BE2C (cell line): ENCODE measurements at regions not wholly inside any gene's neighbourhood (a gene's known extent, or its start where the extent isn't known, plus 50 kb on each side); places are given as distances from the start of the nearest gene placed in this dataset.
A peak's percentile ranks its signal among the peaks of the same experiment; 100 is the strongest.

Source experiments
- DNase-seq: peaks from one replicate; pipeline ENCODE4 v3.0.0-alpha.2; 2020
- H3K27me3 ChIP-seq: fragments of 250-450 bp; sonication (Bioruptor Pico); 2 replicates; pipeline ENCODE4 v1.5.1; 2020; ENCODE audit warnings: mild to moderate bottlenecking
- H3K36me3 ChIP-seq: fragments of 250-450 bp; sonication (Bioruptor Pico); 2 replicates; pipeline ENCODE4 v1.5.1; 2020; ENCODE audit warnings: mild to moderate bottlenecking
- H3K4me1 ChIP-seq: fragments of 250-450 bp; sonication (Bioruptor Pico); 2 replicates; pipeline ENCODE4 v1.5.1; 2020
- H3K4me3 ChIP-seq: 2 replicates; pipeline ENCODE4 v1.5.1; 2011; ENCODE audit warnings: low read depth, low read length
- H3K9me3 ChIP-seq: fragments of 250-450 bp; sonication (Bioruptor Pico); 2 replicates; pipeline ENCODE4 v1.5.1; 2020
- TF ChIP-seq, protein P1 (sequence below): IDR thresholded peaks from 2 replicates; pipeline ENCODE4 v1.5.1; 2012; ENCODE audit warnings: mild to moderate bottlenecking, low read depth, low read length

DNA sequence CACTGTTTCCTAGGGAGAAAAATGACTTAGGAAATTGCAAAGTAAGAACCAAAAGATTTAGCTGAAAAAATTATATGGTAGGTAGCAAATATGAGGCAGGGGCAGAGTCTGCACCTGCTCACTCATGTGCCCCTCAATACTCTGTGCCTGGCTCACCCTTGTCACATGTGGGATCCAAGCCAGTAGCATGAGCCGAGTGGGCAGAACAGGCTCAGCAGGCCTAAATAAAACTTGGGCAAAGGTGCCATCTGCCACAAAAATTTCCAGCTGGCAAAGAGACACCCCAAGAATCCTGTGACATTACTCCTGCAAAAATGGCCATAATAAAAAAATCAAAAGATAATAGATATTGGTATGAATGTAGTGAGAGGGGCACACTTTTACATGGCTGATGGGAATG, 1321.2 kb downstream of the NCAM2 start:
- no peaks in the 10 kb centered on the region for H3K9me3 ChIP-seq
- no peaks in the 10 kb centered on the region for H3K36me3 ChIP-seq
- TF ChIP-seq, protein P1, sequence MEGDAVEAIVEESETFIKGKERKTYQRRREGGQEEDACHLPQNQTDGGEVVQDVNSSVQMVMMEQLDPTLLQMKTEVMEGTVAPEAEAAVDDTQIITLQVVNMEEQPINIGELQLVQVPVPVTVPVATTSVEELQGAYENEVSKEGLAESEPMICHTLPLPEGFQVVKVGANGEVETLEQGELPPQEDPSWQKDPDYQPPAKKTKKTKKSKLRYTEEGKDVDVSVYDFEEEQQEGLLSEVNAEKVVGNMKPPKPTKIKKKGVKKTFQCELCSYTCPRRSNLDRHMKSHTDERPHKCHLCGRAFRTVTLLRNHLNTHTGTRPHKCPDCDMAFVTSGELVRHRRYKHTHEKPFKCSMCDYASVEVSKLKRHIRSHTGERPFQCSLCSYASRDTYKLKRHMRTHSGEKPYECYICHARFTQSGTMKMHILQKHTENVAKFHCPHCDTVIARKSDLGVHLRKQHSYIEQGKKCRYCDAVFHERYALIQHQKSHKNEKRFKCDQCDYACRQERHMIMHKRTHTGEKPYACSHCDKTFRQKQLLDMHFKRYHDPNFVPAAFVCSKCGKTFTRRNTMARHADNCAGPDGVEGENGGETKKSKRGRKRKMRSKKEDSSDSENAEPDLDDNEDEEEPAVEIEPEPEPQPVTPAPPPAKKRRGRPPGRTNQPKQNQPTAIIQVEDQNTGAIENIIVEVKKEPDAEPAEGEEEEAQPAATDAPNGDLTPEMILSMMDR, result no peak
- no peaks in the 10 kb centered on the region for H3K4me1 ChIP-seq
- no peaks in the 10 kb centered on the region for H3K27me3 ChIP-seq
- DNase-seq, result no peak
- H3K4me3 ChIP-seq, result no peak overlapping the region

DNA sequence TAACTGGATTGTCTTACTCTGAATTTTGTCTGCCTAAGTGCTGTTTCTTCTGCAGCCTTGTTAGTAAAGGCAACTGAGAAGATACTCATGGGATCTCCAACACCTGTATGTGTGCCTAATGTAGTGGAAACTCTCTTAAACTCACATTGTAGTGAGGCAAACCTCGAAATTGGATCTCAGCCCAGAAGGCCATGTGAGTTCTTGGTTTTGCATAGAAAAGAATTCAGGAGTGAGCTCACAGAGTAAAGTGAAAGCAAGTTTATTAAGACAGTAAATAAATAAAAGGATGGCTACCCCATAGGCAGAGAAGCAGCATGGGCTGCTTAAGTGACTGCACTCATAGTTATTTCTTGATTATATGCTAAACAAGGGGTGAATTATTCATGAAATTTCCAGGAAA, 1344.7 kb downstream of the NCAM2 start:
- H3K27me3 ChIP-seq, result no peaks in the 10 kb centered on the region
- no peak overlapping the region for H3K4me3 ChIP-seq
- peaks cover 7% of the 10 kb centered on the region for H3K4me1 ChIP-seq
- TF ChIP-seq, protein P1, result no peak
- H3K9me3 ChIP-seq, result no peaks in the 10 kb centered on the region; the same call in 1 of the 2 replicates
- DNase-seq, result no peak
- H3K36me3 ChIP-seq, result no peaks in the 10 kb centered on the region

DNA sequence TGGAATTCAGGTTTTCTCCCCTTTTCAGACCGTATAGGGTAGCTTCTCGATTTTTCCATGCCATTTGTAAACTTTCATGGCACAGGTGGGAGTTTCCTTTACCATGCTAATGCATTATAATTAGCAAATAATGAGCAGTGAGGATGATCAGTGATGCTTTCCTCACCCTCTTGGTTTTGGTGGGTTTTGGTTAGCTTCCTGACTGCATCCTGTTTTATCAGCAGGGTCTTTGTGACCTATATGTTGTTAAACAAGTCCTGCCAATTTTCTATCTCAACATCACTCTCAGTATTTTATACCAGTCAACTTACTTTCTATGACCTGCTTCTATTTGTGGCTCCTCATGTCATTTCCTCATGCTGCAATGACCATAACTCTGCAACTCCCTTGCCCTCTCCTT, 1345.1 kb downstream of the NCAM2 start:
- Histone ChIP-seq H3K27me3 (no peaks in the 10 kb centered on the region), H3K9me3 (no peaks in the 10 kb centered on the region; the same call in 1 of the 2 replicates), H3K4me3 (no peak overlapping the region), H3K36me3 (no peaks in the 10 kb centered on the region), H3K4me1 (peaks cover 7% of the 10 kb centered on the region)
- TF ChIP-seq, protein P1, result no peak
- DNase-seq, result no peak

DNA sequence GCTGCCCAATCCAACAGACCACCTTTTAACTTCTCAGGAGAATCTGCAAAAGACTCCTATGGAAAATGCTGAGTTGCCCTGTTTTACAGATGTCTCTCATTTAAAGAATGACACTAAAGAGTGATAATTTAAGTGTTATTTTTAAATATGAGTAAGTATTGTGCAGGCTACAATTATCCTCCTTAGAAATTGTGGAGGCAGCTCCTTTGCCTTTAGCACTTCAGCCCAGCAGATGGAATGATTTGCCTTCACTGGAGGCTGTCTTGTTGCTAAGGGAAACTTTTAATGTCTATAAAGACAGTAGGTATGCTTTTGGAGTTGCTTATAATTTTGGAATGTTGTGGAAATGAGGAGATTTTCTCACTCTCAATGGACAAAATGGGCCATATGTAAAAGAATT, 1345.5 kb downstream of the NCAM2 start:
- Histone ChIP-seq H3K36me3 (no peaks in the 10 kb centered on the region), H3K9me3 (no peaks in the 10 kb centered on the region; the same call in 1 of the 2 replicates), H3K27me3 (no peaks in the 10 kb centered on the region), H3K4me3 (no peak overlapping the region), H3K4me1 (peaks cover 7% of the 10 kb centered on the region)
- TF ChIP-seq, protein P1, result no peak
- DNase-seq, result no peak

DNA sequence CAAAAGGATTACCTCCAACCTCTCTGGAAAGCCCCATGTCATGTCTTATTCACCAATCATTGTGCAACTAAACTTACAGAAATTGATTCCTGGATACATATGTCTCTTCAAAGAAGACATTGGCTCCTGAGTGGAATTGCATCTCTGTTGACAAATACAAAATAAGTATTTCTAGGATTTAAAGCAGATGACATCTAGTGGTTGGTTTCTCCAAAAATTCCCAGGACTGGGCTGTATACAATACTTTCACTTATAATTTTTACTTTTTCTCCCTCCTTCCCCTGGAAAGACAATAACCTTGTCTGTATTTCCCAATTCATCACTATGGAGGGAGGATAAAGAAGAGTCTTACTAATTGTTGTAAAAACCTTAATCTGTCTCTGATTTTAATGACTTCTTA, 1347.4 kb downstream of the NCAM2 start:
- no peaks in the 10 kb centered on the region for H3K27me3 ChIP-seq
- no peak for DNase-seq

DNA sequence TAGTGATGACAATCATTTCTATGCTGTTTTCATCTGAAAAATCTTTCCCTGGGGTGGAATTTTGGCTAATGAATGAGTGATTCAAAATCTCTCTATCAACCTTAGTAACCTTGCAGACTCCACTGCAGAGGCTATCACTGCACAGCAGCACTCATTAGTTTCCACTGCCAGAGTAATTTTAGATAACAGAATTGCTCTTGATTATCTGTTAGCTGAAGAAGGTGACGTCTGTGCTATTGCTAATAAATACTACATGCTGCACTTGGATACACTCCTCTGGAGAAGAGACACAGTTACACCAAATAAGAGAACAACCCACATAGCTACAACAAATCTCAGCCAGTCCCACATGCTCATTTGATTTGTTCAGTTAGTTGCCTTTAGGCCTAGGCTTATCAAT, 1348.4 kb downstream of the NCAM2 start:
- Histone ChIP-seq H3K36me3 (no peaks in the 10 kb centered on the region), H3K4me3 (no peak overlapping the region), H3K4me1 (peaks cover 7% of the 10 kb centered on the region), H3K9me3 (no peaks in the 10 kb centered on the region; the same call in 1 of the 2 replicates), H3K27me3 (no peaks in the 10 kb centered on the region)
- TF ChIP-seq, protein P1, result peak; percentile 19; the same call in 1 of the 2 replicates
- DNase-seq, result no peak

More for the DNA sequence above, 1347.4 kb downstream of the NCAM2 start:
- no peaks in the 10 kb centered on the region; the same call in 1 of the 2 replicates for H3K9me3 ChIP-seq
- H3K36me3 ChIP-seq, result no peaks in the 10 kb centered on the region
- H3K4me3 ChIP-seq, result no peak overlapping the region
- peaks cover 7% of the 10 kb centered on the region for H3K4me1 ChIP-seq
- TF ChIP-seq, protein P1, result no peak
